K562 (cell line): ENCODE measurements at regions not wholly inside any gene's neighbourhood (a gene's known extent, or its start where the extent isn't known, plus 50 kb on each side); places are given as distances from the start of the nearest gene placed in this dataset.
A peak's percentile ranks its signal among the peaks of the same experiment; 100 is the strongest.

Experiments
- ARID2 ChIP-seq: fragments of 450-650 bp; IDR thresholded peaks from 2 replicates; pipeline ENCODE4 v1.6.1; 2017; ENCODE audit warnings: antibody characterized with exemption, mild to moderate bottlenecking
- BCLAF1 ChIP-seq, 2 experiments: fragments of 450-650 bp in 1 of 2; IDR thresholded peaks; 2 replicates each; pipeline ENCODE4 v1.6.1; 2011 to 2017; ENCODE audit warnings: low read depth in 2 of 2, antibody characterized with exemption in 1 of 2, borderline replicate concordance in 1 of 2, low read length in 1 of 2, mild to moderate bottlenecking in 1 of 2, mixed read lengths in 1 of 2; ENCODE audit not compliant: control insufficient read depth in 1 of 2
- BCOR ChIP-seq: fragments of 450-650 bp; IDR thresholded peaks from 2 replicates; pipeline ENCODE4 v1.6.1; 2016
- GATAD2A ChIP-seq: fragments of 450-650 bp; IDR thresholded peaks from 2 replicates; pipeline ENCODE4 v1.6.1; 2017
- POLR2B ChIP-seq: fragments of 450-650 bp; IDR thresholded peaks from 2 replicates; pipeline ENCODE4 v1.6.1; 2018; ENCODE audit warnings: low read depth; ENCODE audit not compliant: partially characterized antibody
- PRDM10 ChIP-seq: fragments of 450-650 bp; IDR thresholded peaks from 2 replicates; pipeline ENCODE4 v1.6.1; 2018; ENCODE audit not compliant: partially characterized antibody
- RERE ChIP-seq: sonication (generic); formaldehyde crosslinking; IDR thresholded peaks from 2 replicates; pipeline ENCODE4 v1.8.0; 2023; ENCODE audit warnings: missing genetic modification reagents, mild to moderate bottlenecking, borderline replicate concordance
- TEAD4 ChIP-seq, 2 experiments: sonication (generic) in 1 of 2; formaldehyde crosslinking in 1 of 2; IDR thresholded peaks; 2 replicates each; pipeline versions ENCODE4 v1.6.1 to v1.8.0; 2012 to 2022; ENCODE audit warnings: borderline replicate concordance in 1 of 2, inconsistent platforms in 1 of 2, low read length in 1 of 2, mild to moderate bottlenecking in 1 of 2, missing genetic modification reagents in 1 of 2
- ZNF12 ChIP-seq: sonication (generic); formaldehyde crosslinking; IDR thresholded peaks from 2 replicates; pipeline ENCODE4 v1.4.0; 2020; ENCODE audit warnings: mild to moderate bottlenecking, missing genetic modification reagents
- ZNF280B ChIP-seq: fragments of 250-450 bp; sonication (Bioruptor Pico); IDR thresholded peaks from 2 replicates; pipeline ENCODE4 v1.5.1; 2021; ENCODE audit warnings: mild to moderate bottlenecking
- ZNF408 ChIP-seq: fragments of 250-450 bp; sonication (Bioruptor Pico); IDR thresholded peaks from 2 replicates; pipeline ENCODE4 v1.4.0; 2020; ENCODE audit warnings: low read depth, mild to moderate bottlenecking, moderate library complexity
- ZNF76 ChIP-seq: fragments of 250-450 bp; sonication (Bioruptor Pico); IDR thresholded peaks from 2 replicates; pipeline ENCODE4 v1.4.0; 2020; ENCODE audit warnings: mild to moderate bottlenecking, moderate library complexity, borderline replicate concordance

GRCh38 chr16:85561248-85562092, 51.7 kb upstream of the GSE1 start (continued):
- TF ChIP-seq RERE (CRISPR knock-in tag) (no peak), POLR2B (peak; percentile 20), BCLAF1 (IDR thresholded peaks at IDR 0.05; ENCODE audit: borderline replicate concordance in 1 of 2, control insufficient read depth in 1 of 2, low read depth in 2 of 2, low read length in 1 of 2) (no peak), ZNF12 (no peak), BCOR (peak; percentile 91), PRDM10 (no peak), ZNF76 (CRISPR knock-in tag) (no peak), GATAD2A (no peak), ZNF408 (CRISPR knock-in tag) (no peak), TEAD4 (IDR thresholded peaks at IDR 0.05; ENCODE audit: low read length) (no peak; the same call in 1 of the 2 replicates), TEAD4 (CRISPR knock-in tag; IDR thresholded peaks at IDR 0.05; ENCODE audit: borderline replicate concordance) (no peak), ZNF280B (no peak), ARID2 (0 out of 2 replicates have a peak, but pooled peaks have one; percentile 1)
